PC-3 (cell line): ENCODE measurements at regions not wholly inside any gene's neighbourhood (a gene's known extent, or its start where the extent isn't known, plus 50 kb on each side); places are given as distances from the start of the nearest gene placed in this dataset.

Source experiments
- ATAC-seq: fragments of 200-7000 bp; cut with Tn5 transposase; 2 replicates; pipeline ENCODE4 v1.9.1; 2020; ENCODE audit warnings: mild to moderate bottlenecking, moderate library complexity
- BruUV-seq: library from RNA; stranded (reverse); fragments of 400-500 nt; replicated peaks from 2 replicates; lab custom pipeline; 2021; lab: Mats Ljungman, UMichigan
- CTCF ChIA-PET: fragments of 300-600 bp; sonication (Branson Sonifier 250); formaldehyde crosslinking; loops from one replicate; lab custom pipeline; 2022; ENCODE audit warnings: antibody characterized with exemption; lab: Charles Lee
- POLR2A ChIA-PET: fragments of 300-600 bp; sonication (Branson Sonifier 250); formaldehyde crosslinking; loops from one replicate; lab custom pipeline; 2022; ENCODE audit warnings: antibody characterized with exemption; ENCODE audit not compliant: unreplicated experiment; lab: Charles Lee
- DNase-seq: peaks from one replicate; pipeline ENCODE4 v3.0.0-alpha.2; 2015
- H2AFZ ChIP-seq: fragments of 300-600 bp; sonication (generic); 2 replicates; pipeline ENCODE4 v1.6.0; 2016; ENCODE audit warnings: antibody characterized with exemption, low read length
- H3F3A ChIP-seq: fragments of 300-600 bp; sonication (generic); one replicate; pipeline ENCODE4 v1.6.0; 2017; ENCODE audit warnings: antibody characterized with exemption, low read length, control low read depth, mild to moderate bottlenecking; ENCODE audit not compliant: unreplicated experiment
- H3K27ac ChIP-seq: fragments of 300-600 bp; sonication (generic); 2 replicates; pipeline ENCODE4 v1.5.1; 2016; ENCODE audit warnings: mild to moderate bottlenecking, low read length
- H3K27me3 ChIP-seq: fragments of 300-600 bp; sonication (generic); 2 replicates; pipeline ENCODE4 v1.6.1; 2016; ENCODE audit warnings: low read length, mixed read lengths
- H3K36me3 ChIP-seq: fragments of 300-600 bp; sonication (generic); 2 replicates; pipeline ENCODE4 v1.6.1; 2016; ENCODE audit warnings: low read depth, mixed run types, low read length, mixed read lengths
- H3K4me1 ChIP-seq: fragments of 300-600 bp; sonication (generic); 2 replicates; pipeline ENCODE4 v1.5.1; 2016; ENCODE audit warnings: low read length; ENCODE audit not compliant: insufficient read depth
- H3K4me2 ChIP-seq: fragments of 300-600 bp; sonication (generic); 2 replicates; pipeline ENCODE4 v1.6.0; 2016; ENCODE audit warnings: low read length
- H3K4me3 ChIP-seq: fragments of 300-600 bp; sonication (generic); 2 replicates; pipeline ENCODE4 v1.5.1; 2016; ENCODE audit warnings: mild to moderate bottlenecking, low read length, mixed read lengths
- H3K79me2 ChIP-seq: fragments of 300-600 bp; sonication (generic); 2 replicates; pipeline ENCODE4 v1.6.1; 2017; ENCODE audit warnings: low read length, mixed read lengths
- H3K9ac ChIP-seq: fragments of 300-600 bp; sonication (generic); 2 replicates; pipeline ENCODE4 v1.6.0; 2016; ENCODE audit warnings: mild to moderate bottlenecking, low read length
- H3K9me2 ChIP-seq: fragments of 300-600 bp; sonication (generic); replicated peaks from 2 replicates; pipeline ENCODE4 v1.6.1; 2016; ENCODE audit warnings: mixed run types, low read length, mixed read lengths
- H3K9me3 ChIP-seq: fragments of 300-600 bp; sonication (generic); 2 replicates; pipeline ENCODE4 v1.6.1; 2016; ENCODE audit warnings: low read length, mixed read lengths
- H4K20me1 ChIP-seq: fragments of 300-600 bp; sonication (generic); 2 replicates; pipeline ENCODE4 v1.6.1; 2016; ENCODE audit warnings: low read length, mixed read lengths
- CTCF ChIP-seq: fragments of 300-600 bp; sonication (generic); conservative IDR thresholded peaks from 2 replicates; pipeline ENCODE4 v1.5.1; 2017; ENCODE audit warnings: antibody characterized with exemption, low read depth, mild to moderate bottlenecking, low read length
- EZH2 ChIP-seq: fragments of 300-600 bp; sonication (generic); IDR thresholded peaks from one replicate; pipeline ENCODE4 v1.6.1; 2017; ENCODE audit warnings: antibody characterized with exemption, mild to moderate bottlenecking, low read length; ENCODE audit not compliant: unreplicated experiment
- EZH2phosphoT487 ChIP-seq: fragments of 300-600 bp; sonication (generic); IDR thresholded peaks from 2 replicates; pipeline ENCODE4 v1.6.1; 2018; ENCODE audit warnings: mild to moderate bottlenecking, antibody characterized with exemption, low read length, borderline replicate concordance
- intact Hi-C: fragments of 100-400 bp; cut with micrococcal nuclease; formaldehyde crosslinking; loops from 2 replicates; pipeline ENCODE4 v1.9.0; 2023

GRCh38 chr2:38480617-38481016, 103.5 kb upstream of the ATL2 start:
- no TSS peak for BruUV-seq
- ATAC-seq: no peak
- Histone ChIP-seq H3K4me3 (no peak overlapping the region), H3K27ac (no peak overlapping the region), H3K9me2 (no peaks in the 10 kb centered on the region), H3K79me2 (no peaks in the 10 kb centered on the region), H4K20me1 (no peaks in the 10 kb centered on the region), H2AFZ (no peak overlapping the region), H3K4me2 (no peak overlapping the region), H3F3A (no peaks in the 10 kb centered on the region), H3K9me3 (no peaks in the 10 kb centered on the region), H3K4me1 (no peaks in the 10 kb centered on the region), H3K36me3 (no peaks in the 10 kb centered on the region), H3K9ac (no peak overlapping the region), H3K27me3 (no peaks in the 10 kb centered on the region)
- no peak for DNase-seq
- ChIA-PET POLR2A (no interaction called here), CTCF (no interaction called here)
- TF ChIP-seq CTCF (no peak), EZH2 (no peak), EZH2phosphoT487 (no peak)
- intact Hi-C loops: no loop called here

GRCh38 chr2:38477006-38477405, 99.9 kb upstream of the ATL2 start:
- Histone ChIP-seq H3K9me2 (no peaks in the 10 kb centered on the region), H4K20me1 (no peaks in the 10 kb centered on the region), H3K9me3 (no peaks in the 10 kb centered on the region), H3K79me2 (no peaks in the 10 kb centered on the region), H3K9ac (no peak overlapping the region), H3K27me3 (no peaks in the 10 kb centered on the region), H3K36me3 (no peaks in the 10 kb centered on the region), H3F3A (no peaks in the 10 kb centered on the region), H3K4me1 (no peaks in the 10 kb centered on the region), H2AFZ (no peak overlapping the region), H3K27ac (no peak overlapping the region), H3K4me3 (no peak overlapping the region), H3K4me2 (no peak overlapping the region)
- TF ChIP-seq CTCF (no peak), EZH2 (no peak), EZH2phosphoT487 (no peak)
- ChIA-PET POLR2A (no interaction called here), CTCF (no interaction called here)
- DNase-seq: no peak
- ATAC-seq: no peak
- intact Hi-C loops: no loop called here
- BruUV-seq: no TSS peak

GRCh38 chr2:38475567-38475881, 98.5 kb upstream of the ATL2 start:
- POLR2A ChIA-PET: no interaction called here

More at GRCh38 chr2:38475567-38475881, 98.5 kb upstream of the ATL2 start:
- H3K9ac ChIP-seq: no peak overlapping the region
- H3F3A ChIP-seq: no peaks in the 10 kb centered on the region
- CTCF ChIA-PET: no interaction called here
- no peaks in the 10 kb centered on the region for H3K36me3 ChIP-seq
- H3K4me1 ChIP-seq: no peaks in the 10 kb centered on the region
- DNase-seq (no peak), ATAC-seq (no peak)
- no peaks in the 10 kb centered on the region for H4K20me1 ChIP-seq
- intact Hi-C loops: no loop called here
- no peaks in the 10 kb centered on the region for H3K79me2 ChIP-seq
- no peak for TF ChIP-seq CTCF
- TF ChIP-seq EZH2: no peak
- TF ChIP-seq EZH2phosphoT487: no peak
- BruUV-seq: no TSS peak
- no peak overlapping the region for H3K4me2 ChIP-seq
- H3K27me3 ChIP-seq: no peaks in the 10 kb centered on the region
- H3K9me3 ChIP-seq: no peaks in the 10 kb centered on the region
- H3K9me2 ChIP-seq: no peaks in the 10 kb centered on the region
- no peak overlapping the region for H3K27ac ChIP-seq
- no peak overlapping the region for H3K4me3 ChIP-seq
- no peak overlapping the region for H2AFZ ChIP-seq
